DND-41 (cell line): ENCODE measurements at regions not wholly inside any gene's neighbourhood (a gene's known extent, or its start where the extent isn't known, plus 50 kb on each side); places are given as distances from the start of the nearest gene placed in this dataset.

Experiments
- CTCF ChIP-seq: IDR thresholded peaks from 2 replicates; pipeline ENCODE4 v1.5.1; 2012; ENCODE audit warnings: borderline replicate concordance, low read length, moderate library complexity, mild to moderate bottlenecking; ENCODE audit not compliant: poor library complexity, severe bottlenecking; ENCODE audit errors: extremely low read depth
- EZH2 ChIP-seq: IDR thresholded peaks from 3 replicates; pipeline ENCODE4 v1.6.1; 2012; ENCODE audit warnings: borderline replicate concordance, low read depth, mild to moderate bottlenecking, moderate library complexity, low read length, inconsistent platforms; ENCODE audit not compliant: severe bottlenecking

GRCh38 chr4:19657856-19658255 lies 593.8 kb upstream of the SLIT2 start:
- TF ChIP-seq CTCF, result no peak
- TF ChIP-seq EZH2, result no peak
